ENCODE measurements at regions not wholly inside any gene's neighbourhood (a gene's known extent, or its start where the extent isn't known, plus 50 kb on each side); places are given as distances from the start of the nearest gene placed in this dataset.

DNA sequence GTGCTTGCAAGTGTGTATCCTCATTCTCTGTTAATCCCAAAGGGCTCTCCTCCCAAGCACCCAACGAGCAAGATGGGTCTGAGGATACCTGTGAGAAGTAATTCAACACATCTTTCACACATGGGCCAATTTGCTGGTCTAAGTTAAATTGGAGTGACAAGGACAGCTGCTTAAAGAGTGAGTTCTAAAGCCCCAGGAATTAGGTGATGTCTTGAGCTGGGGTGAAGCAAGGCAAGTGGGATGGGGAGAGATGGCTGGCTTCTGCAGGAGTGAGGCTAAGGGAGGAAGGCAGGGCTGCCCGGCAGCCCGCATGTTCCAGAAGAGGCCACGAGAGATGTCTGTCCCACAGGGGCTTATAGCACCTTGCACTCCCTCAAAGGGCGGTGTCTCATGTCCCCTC, 288.5 kb downstream of the CDH26 start:
- TF ChIP-seq, protein P1, sequence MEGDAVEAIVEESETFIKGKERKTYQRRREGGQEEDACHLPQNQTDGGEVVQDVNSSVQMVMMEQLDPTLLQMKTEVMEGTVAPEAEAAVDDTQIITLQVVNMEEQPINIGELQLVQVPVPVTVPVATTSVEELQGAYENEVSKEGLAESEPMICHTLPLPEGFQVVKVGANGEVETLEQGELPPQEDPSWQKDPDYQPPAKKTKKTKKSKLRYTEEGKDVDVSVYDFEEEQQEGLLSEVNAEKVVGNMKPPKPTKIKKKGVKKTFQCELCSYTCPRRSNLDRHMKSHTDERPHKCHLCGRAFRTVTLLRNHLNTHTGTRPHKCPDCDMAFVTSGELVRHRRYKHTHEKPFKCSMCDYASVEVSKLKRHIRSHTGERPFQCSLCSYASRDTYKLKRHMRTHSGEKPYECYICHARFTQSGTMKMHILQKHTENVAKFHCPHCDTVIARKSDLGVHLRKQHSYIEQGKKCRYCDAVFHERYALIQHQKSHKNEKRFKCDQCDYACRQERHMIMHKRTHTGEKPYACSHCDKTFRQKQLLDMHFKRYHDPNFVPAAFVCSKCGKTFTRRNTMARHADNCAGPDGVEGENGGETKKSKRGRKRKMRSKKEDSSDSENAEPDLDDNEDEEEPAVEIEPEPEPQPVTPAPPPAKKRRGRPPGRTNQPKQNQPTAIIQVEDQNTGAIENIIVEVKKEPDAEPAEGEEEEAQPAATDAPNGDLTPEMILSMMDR (conservative IDR thresholded peaks at IDR 0.05), result no peak
- no peak for TF ChIP-seq ZFX (IDR thresholded peaks at IDR 0.05)
